A549 (cell line): ENCODE measurements at regions not wholly inside any gene's neighbourhood (a gene's known extent, or its start where the extent isn't known, plus 50 kb on each side); places are given as distances from the start of the nearest gene placed in this dataset.

ENCODE experiments used
- CEBPB ChIP-seq, 2 experiments: fragments of >200 bp in 1 of 2; sonication (Bioruptor Twin) in 1 of 2; formaldehyde crosslinking in 1 of 2; IDR thresholded peaks; 2 replicates each; pipeline ENCODE4 v1.6.1; 2012 to 2016
- HDAC2 ChIP-seq: fragments of 200-600 bp; sonication (generic); IDR thresholded peaks from 2 replicates; pipeline ENCODE4 v1.6.1; 2016
- JUNB ChIP-seq: fragments of >200 bp; sonication (Bioruptor Twin); formaldehyde crosslinking; IDR thresholded peaks from 2 replicates; pipeline ENCODE4 v1.6.1; 2016
- NR3C1 ChIP-seq: fragments of >200 bp; sonication (Bioruptor Twin); formaldehyde crosslinking; IDR thresholded peaks from 3 replicates; pipeline ENCODE4 v1.6.1; 2017
- POLR2AphosphoS2 ChIP-seq: conservative IDR thresholded peaks from 2 replicates; pipeline ENCODE4 v1.6.1; 2012; ENCODE audit warnings: low read length, improper control_type of control experiment, inconsistent platforms
- RFX5 ChIP-seq: fragments of 450-650 bp; IDR thresholded peaks from 2 replicates; pipeline ENCODE4 v1.7.1; 2014; ENCODE audit warnings: antibody characterized with exemption, mild to moderate bottlenecking, moderate library complexity
- SREBF2 ChIP-seq: fragments of 450-650 bp; IDR thresholded peaks from 2 replicates; pipeline ENCODE4 v1.6.1; 2014; ENCODE audit warnings: mild to moderate bottlenecking, moderate library complexity
- TF ChIP-seq, protein P1 (sequence below): fragments of >200 bp; sonication (Bioruptor Twin); formaldehyde crosslinking; IDR thresholded peaks from 3 replicates; pipeline ENCODE4 v1.5.1; 2016

DNA sequence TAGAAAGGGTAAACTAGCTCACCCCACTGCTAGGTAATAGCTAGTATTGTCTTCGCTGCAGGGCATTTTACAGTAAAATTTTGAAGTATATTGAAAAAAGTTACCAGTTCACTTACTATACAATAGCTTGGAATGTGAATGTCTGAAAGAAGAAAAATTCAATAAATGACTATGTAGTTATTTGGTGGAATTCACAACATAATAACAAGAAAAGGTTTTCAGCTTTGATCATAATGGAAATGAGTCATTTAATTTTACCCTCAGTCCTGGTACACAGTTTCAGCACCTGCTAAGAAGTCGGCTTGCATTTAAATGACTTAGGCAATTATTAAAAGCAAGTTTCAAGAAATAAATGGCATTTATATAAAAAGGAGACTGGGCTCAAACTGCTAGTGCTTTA, 90.4 kb downstream of the NUP35 start:
- no peak for TF ChIP-seq HDAC2
- TF ChIP-seq, protein P1, sequence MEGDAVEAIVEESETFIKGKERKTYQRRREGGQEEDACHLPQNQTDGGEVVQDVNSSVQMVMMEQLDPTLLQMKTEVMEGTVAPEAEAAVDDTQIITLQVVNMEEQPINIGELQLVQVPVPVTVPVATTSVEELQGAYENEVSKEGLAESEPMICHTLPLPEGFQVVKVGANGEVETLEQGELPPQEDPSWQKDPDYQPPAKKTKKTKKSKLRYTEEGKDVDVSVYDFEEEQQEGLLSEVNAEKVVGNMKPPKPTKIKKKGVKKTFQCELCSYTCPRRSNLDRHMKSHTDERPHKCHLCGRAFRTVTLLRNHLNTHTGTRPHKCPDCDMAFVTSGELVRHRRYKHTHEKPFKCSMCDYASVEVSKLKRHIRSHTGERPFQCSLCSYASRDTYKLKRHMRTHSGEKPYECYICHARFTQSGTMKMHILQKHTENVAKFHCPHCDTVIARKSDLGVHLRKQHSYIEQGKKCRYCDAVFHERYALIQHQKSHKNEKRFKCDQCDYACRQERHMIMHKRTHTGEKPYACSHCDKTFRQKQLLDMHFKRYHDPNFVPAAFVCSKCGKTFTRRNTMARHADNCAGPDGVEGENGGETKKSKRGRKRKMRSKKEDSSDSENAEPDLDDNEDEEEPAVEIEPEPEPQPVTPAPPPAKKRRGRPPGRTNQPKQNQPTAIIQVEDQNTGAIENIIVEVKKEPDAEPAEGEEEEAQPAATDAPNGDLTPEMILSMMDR: no peak
- no peak for TF ChIP-seq JUNB
- TF ChIP-seq SREBF2: no peak
- no peak for TF ChIP-seq POLR2AphosphoS2
- no peak for TF ChIP-seq NR3C1
- TF ChIP-seq RFX5: no peak
- TF ChIP-seq CEBPB (IDR thresholded peaks at IDR 0.05): no peak
